MG63 (cell line): ENCODE measurements at regions not wholly inside any gene's neighbourhood (a gene's known extent, or its start where the extent isn't known, plus 50 kb on each side); places are given as distances from the start of the nearest gene placed in this dataset.
A peak's percentile ranks its signal among the peaks of the same experiment; 100 is the strongest.

Source experiments
- DNase-seq: peaks from one replicate; pipeline ENCODE4 v3.0.0-alpha.2; 2020
- H3K27me3 ChIP-seq: fragments of 250-450 bp; sonication (Bioruptor Pico); 2 replicates; pipeline ENCODE4 v1.5.1; 2020; ENCODE audit warnings: mild to moderate bottlenecking, moderate library complexity
- H3K36me3 ChIP-seq: fragments of 250-450 bp; sonication (Bioruptor Pico); 2 replicates; pipeline ENCODE4 v1.5.1; 2020; ENCODE audit warnings: mild to moderate bottlenecking, moderate library complexity
- H3K4me3 ChIP-seq: fragments of 250-450 bp; sonication (Bioruptor Pico); 2 replicates; pipeline ENCODE4 v1.5.1; 2020; ENCODE audit warnings: mild to moderate bottlenecking, moderate library complexity
- H3K9me3 ChIP-seq: fragments of 250-450 bp; sonication (Bioruptor Pico); 2 replicates; pipeline ENCODE4 v1.5.1; 2020; ENCODE audit warnings: mild to moderate bottlenecking, moderate library complexity

DNA sequence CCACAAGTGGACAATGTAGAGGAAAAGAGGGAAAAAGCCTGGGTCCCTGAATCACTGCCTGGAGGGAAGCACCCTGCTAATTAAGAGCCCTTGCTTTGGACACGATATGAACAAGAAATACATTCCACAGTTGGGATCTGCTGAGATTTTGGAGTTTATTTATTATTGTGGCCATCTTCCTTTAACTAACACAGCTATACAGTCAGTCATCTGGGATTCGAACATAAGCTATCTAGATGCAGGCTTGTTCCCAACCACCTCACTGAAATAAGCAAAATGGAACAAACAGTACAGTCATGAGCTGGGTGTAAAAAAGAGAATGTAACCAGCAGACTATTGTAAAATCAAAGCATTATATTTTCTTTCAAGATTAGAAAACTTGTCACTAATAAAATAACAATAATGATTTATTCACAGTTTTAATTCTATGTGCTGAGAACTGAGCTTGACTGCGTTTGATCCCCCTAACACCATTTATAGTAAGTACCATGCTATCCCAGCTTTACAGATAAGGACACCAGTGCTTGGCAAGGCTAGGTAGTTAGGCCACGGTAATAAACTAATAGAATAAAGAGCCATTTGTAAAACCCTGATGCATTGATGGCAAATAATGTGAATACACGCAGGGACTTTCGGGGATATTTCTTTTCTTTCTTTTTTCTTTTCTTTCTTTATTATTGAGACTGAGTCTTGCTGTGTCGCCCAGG lies 223.8 kb upstream of the KLF6 start:
- Histone ChIP-seq H3K27me3 (no peaks in the 10 kb centered on the region), H3K4me3 (no peak overlapping the region), H3K36me3 (no peaks in the 10 kb centered on the region), H3K9me3 (no peaks in the 10 kb centered on the region)
- DNase-seq = no peak

DNA sequence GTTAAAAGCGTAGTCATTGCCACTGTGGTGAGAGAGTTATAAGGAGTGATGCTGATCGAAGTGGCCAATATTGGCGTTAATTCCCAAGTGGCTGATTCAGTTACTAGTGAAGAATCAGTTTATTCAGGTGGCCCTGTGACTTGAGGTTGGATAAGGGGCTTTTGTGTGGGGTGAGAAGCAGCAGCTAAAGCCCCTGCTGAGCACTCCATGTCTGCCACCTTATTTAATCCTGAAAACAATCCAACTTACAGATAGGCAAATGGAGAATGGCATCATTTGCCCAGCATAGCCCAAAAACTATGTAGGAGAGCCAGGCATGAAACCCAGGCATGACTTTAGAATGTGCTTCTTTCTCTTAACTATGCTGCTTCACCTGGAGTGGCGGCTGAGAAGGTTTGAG lies 222.8 kb upstream of the KLF6 start:
- no peaks in the 10 kb centered on the region for H3K9me3 ChIP-seq
- H3K36me3 ChIP-seq = no peaks in the 10 kb centered on the region
- no peak for DNase-seq
- H3K27me3 ChIP-seq = no peaks in the 10 kb centered on the region
- H3K4me3 ChIP-seq = no peak overlapping the region

DNA sequence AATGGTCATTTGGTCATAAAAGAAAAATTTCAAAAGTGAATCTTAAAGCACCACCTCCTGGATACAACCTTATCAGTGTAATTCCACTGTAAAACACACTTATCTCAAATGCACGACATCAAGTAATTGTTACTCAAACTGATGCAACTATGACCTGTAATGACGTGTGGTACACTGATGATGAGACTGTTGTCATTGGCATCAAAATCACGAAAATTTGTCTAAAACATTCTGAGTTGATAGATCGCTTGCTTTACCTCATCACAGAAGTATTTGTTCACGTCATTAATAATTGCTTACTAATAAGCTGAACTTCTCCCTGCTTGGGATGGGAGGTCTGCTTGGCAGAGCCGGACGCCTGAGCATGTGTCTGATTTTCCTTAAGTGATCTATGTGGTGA lies 221.8 kb upstream of the KLF6 start:
- no peak for DNase-seq
- H3K27me3 ChIP-seq = no peaks in the 10 kb centered on the region
- no peaks in the 10 kb centered on the region for H3K36me3 ChIP-seq
- H3K9me3 ChIP-seq = no peaks in the 10 kb centered on the region; the same call in 1 of the 2 replicates
- H3K4me3 ChIP-seq = no peak overlapping the region

DNA sequence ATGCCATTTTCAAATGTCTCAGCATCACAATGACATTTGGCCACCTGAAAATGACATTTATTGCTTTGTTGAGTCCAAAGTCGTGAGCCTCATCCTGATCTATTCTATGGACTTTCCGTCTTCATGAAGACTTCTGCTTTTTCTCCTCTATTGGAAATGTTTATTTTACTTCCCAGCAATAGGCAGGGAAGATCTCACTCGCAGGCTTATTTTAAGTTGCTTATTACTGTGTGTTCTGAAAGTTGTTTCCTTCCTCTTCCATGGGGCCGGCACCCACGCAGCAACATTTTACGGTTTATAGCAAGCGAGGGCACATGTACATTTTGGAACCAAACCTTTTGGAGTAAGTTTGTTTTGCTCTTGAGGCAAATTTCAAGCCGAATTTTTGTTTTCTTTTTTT lies 221.0 kb upstream of the KLF6 start:
- DNase-seq = no peak
- Histone ChIP-seq H3K4me3 (no peak overlapping the region), H3K27me3 (no peaks in the 10 kb centered on the region)

DNA sequence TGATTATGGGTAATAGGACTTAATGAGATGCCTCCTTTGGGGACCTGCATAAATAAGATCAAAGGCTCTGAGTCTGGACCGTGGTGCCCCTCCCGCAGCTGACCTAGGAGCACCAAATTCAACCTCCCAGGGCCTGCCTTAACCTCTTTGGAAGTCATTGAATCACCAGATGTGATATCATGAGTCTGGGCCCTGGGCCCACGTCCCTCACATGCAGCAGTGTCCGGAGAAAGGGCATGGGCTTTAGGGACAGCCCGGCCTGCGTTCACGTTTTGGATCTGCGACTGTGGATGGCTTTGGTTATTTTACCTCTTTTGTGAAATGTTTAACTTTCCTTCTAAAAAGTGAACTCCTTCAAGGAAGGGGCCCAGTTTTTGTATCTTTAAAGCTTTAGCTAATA lies 220.0 kb upstream of the KLF6 start:
- no peak for DNase-seq
- Histone ChIP-seq H3K4me3 (no peak overlapping the region), H3K36me3 (no peaks in the 10 kb centered on the region), H3K9me3 (peaks cover under 1% of the 10 kb centered on the region), H3K27me3 (no peaks in the 10 kb centered on the region)

More for the DNA sequence above, 221.0 kb upstream of the KLF6 start:
- Histone ChIP-seq H3K9me3 (no peaks in the 10 kb centered on the region; the same call in 1 of the 2 replicates), H3K36me3 (no peaks in the 10 kb centered on the region)

DNA sequence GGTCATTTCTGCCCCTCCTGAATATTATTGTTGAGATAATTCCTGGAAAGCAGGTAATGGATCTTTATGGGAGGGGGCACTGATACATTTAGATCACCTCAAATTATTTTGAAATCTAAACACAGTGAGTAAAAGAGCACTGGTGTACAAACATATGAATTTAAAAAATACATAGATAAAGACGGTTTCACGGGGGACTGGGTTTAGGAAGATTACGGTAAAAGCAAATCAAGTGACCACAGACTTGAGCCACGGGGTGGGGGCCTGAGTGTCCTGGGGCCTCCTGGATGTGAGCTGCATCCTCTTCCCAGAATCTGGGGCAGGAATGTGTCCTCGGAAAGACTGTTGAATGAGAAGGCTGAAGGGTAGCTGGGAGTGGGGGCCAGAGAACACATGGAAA lies 219.1 kb upstream of the KLF6 start:
- Histone ChIP-seq H3K9me3 (peaks cover 3% of the 10 kb centered on the region), H3K4me3 (no peak overlapping the region), H3K36me3 (no peaks in the 10 kb centered on the region), H3K27me3 (no peaks in the 10 kb centered on the region)
- no peak for DNase-seq

DNA sequence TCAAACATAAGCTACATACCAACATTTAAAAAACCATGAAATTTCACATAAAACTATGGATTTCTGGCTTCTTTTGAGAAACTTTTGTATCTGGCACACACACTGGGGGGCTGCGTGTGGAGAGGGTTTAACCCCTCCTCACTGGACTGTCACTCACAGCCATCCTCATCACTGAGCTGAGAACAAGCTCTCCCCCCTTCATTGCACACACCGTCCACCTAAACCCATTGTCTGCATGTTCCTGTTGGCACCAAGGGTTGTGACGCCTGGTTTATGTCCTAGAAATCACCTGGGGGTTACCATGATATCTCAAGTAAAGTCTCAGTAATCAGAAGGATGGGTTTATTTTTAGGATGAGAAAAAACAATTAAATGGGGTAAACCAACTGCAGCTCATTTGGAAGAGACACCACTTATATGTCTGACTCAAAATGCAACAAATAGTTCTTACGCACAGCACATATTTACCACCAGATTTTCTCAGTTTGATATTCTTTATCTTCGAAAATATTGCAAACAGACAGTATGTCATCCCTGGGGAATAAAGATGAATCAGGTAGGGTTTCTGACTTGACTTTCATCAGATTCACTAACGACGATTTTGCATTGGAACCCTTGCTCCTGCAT lies 218.5 kb upstream of the KLF6 start:
- Histone ChIP-seq H3K27me3 (no peaks in the 10 kb centered on the region), H3K9me3 (peaks cover 3% of the 10 kb centered on the region), H3K4me3 (no peak overlapping the region), H3K36me3 (no peaks in the 10 kb centered on the region)
- DNase-seq = no peak

DNA sequence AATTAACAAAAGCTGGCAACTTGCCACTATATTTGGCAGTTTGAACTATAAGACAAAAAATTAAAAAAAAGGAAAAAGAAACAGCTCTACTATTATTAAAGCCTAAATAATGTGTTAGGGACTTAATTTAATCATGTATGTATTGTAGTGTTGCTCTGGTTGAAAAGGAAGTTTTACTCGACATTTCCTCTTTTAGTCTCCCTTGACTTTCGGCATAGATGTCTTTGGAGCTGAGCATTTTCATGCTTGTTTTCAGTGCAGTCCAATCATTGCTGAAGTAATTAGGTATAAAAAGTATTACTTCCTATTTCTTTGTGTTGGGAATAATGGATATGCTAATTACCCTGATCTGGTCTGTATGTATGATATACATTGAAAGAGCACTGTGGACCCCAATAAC lies 216.8 kb upstream of the KLF6 start:
- Histone ChIP-seq H3K36me3 (no peaks in the 10 kb centered on the region), H3K9me3 (peaks cover 3% of the 10 kb centered on the region), H3K4me3 (no peak overlapping the region), H3K27me3 (no peaks in the 10 kb centered on the region)
- DNase-seq = no peak

DNA sequence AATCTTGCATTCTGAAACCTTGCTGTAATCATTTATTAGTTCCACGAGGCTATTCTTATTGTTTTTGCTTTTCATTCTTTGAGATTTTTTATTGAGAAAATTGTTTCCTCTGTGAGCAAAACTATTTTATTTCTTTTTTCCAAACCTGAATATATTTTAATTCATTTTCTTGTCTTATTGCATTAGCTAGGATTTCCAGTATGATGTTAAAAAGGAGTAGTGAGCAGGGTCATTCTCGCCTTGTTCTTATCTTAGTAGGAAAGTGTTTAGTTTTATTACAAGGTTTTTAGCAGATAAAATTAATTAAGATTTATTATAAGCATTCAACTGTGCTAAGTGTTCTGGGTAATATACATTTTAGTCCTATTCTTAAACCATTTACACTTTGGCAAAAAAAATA lies 214.6 kb upstream of the KLF6 start:
- Histone ChIP-seq H3K27me3 (no peaks in the 10 kb centered on the region), H3K36me3 (no peaks in the 10 kb centered on the region), H3K4me3 (no peak overlapping the region), H3K9me3 (peaks cover 3% of the 10 kb centered on the region)
- DNase-seq = no peak

DNA sequence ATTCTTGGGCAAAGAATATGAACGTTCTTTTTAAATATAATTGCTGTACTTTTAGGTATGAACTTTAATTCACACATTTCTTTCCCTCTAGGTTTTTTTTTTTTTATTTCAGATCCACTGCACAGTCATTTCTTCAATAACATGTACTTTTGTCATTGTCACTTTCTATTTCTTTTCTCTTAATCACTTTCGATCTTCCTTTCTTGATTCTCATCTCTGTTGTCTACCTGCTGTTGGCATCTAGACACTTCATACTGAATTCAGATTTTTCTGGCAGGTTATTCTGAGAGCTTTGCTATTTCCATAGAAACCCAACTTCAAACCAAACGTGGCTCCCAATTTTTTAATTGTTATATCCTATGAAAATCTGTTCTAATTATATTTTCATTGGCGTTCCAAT lies 211.7 kb upstream of the KLF6 start:
- Histone ChIP-seq H3K36me3 (no peaks in the 10 kb centered on the region), H3K4me3 (no peak overlapping the region), H3K27me3 (no peaks in the 10 kb centered on the region), H3K9me3 (peaks cover 3% of the 10 kb centered on the region; the same call in 1 of the 2 replicates)
- no peak for DNase-seq

DNA sequence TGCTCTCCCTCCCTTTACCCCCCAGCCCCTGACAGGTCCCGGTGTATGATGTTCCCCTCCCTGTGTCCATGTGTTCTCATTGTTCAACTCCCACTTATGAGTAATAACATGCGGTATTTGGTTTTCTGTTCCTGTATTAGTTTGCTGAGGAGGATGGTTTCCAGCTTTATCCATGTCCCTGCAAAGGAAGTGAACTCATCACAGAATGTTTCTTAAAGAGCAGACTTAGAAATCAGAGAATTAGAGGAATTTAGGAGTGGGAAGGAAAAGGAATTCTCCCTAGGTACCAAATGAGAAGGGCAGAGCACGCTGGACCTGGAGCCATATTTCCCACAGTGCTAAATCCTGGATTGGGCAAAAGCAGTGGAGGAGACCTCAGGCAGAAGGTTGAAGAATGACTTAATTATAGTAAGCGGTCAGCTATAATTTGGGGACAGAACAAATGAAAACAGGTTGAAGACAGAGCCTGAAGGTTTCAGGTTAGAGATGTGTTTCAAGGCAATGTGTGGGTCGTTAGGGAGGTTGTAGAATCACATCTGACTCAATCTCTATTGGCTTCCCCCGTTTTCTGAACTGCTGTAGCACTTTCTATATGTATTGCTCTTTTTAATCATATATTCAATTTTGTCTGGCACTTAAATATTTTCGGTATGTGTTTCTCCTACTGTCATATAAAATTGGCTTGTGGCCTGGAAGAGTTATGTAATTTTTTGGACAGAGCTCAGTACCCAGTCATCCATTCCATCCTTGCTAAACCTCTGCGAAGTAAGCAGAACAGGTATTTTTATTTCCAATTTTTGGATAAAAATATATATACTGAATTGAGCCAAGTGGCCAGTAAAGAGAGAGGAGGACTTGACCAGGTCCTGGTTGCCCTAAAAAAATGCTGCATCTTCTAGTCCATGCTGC lies 210.5 kb upstream of the KLF6 start:
- Histone ChIP-seq H3K9me3 (peaks cover 3% of the 10 kb centered on the region; the same call in 1 of the 2 replicates), H3K27me3 (no peaks in the 10 kb centered on the region), H3K36me3 (no peaks in the 10 kb centered on the region), H3K4me3 (no peak overlapping the region)
- no peak for DNase-seq

DNA sequence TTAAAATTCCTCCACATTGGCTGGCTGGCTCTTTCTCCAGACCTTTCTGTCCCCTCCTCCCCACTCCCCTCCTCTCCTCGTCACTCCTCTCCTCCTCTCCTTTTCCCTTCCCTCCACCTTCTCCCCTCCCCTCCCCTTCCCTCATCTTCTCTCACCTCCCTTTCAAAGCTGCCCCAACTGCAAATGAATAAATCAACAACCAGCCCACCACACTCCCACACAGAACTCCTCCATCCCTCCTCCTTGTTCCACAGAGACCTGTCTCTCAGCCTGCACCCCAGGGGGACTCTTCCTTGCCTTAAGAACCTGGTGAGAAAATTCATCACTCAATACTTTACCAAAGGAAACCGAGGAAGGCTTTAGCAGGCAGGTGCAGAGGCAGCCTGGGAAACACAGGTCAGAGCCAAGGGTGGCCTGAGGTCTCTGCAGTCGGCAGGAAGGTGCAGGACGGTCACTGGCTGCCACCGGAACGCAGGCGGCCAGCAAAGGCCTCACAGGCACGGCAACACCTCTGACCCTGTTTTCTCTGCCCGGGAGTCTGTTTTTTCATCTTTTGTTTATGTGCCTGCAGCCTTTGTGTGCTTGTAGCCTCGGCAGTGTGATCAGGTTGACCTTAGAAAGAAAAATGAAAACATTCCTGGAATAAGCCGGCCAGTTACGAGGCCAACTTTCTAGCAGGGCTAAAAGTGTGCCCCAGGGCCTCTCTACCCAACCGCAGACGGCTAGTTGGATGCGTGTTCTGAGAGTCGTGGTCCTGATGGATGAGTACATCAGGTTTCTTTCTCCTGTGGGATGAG lies 207.6 kb upstream of the KLF6 start:
- Histone ChIP-seq H3K27me3 (no peaks in the 10 kb centered on the region), H3K4me3 (no peak overlapping the region), H3K9me3 (no peaks in the 10 kb centered on the region), H3K36me3 (no peaks in the 10 kb centered on the region)
- DNase-seq = no peak

DNA sequence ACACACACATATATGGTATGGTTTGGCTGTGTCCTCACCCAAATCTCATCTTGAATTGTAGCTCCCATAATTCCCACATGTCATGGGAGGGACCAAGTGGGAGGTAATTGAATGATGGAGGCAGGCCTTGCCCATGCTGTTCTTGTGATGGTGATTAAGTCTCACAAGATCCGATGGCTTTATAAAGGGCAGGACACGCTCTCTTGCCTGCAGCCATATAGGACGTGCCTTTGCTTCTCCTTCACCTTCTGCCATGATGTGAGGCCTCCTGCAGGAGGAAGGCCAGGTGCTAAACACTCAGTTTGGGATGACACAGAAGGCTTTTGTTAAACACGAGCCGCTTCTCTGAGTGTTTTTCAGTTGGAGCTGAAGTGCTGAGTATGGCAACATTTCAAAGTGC lies 205.3 kb upstream of the KLF6 start:
- no peaks in the 10 kb centered on the region for H3K36me3 ChIP-seq
- no peaks in the 10 kb centered on the region for H3K9me3 ChIP-seq
- H3K4me3 ChIP-seq = no peak overlapping the region
- no peaks in the 10 kb centered on the region for H3K27me3 ChIP-seq
- no peak for DNase-seq

DNA sequence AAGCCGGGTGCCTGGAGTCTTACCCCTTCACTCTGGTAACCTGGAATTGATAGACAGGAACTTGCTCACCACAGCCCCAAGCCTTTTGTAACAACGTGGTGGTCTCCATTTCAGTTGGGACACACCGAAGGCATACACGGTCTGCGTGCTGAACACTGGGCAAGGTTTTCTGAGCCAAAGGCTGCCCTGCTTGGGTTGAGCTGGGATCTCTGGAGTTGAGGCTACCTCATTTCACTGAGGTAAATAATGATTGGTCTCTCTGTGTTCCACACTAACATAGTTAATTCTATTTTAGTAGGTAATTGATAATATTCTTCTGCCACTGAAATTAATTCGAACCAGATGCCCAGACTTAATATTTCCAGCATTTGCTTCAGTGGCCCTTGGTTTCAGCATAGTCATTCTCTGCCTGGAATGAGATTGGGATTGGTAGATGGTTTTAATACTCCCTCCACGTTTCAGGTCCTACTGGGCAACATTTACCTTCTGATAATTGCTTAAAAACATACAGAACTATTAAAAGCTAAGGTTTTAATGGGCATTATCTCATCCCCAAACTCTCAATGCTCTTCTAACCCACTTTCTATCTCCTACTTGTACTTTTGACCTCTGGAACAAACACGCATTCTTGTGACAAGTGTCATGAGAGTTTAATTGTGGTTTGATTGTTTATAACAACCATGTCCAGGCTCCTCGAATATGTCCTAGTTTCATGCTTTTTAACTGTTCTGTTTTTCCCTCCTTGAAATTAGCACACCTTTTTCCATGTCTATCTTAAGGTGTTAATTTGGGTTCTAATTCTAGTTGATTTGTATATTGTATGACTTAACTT lies 202.3 kb upstream of the KLF6 start:
- no peak for DNase-seq
- H3K36me3 ChIP-seq = no peaks in the 10 kb centered on the region
- H3K4me3 ChIP-seq = no peak overlapping the region
- H3K9me3 ChIP-seq = peaks cover 2% of the 10 kb centered on the region; the same call in 1 of the 2 replicates
- no peaks in the 10 kb centered on the region for H3K27me3 ChIP-seq

DNA sequence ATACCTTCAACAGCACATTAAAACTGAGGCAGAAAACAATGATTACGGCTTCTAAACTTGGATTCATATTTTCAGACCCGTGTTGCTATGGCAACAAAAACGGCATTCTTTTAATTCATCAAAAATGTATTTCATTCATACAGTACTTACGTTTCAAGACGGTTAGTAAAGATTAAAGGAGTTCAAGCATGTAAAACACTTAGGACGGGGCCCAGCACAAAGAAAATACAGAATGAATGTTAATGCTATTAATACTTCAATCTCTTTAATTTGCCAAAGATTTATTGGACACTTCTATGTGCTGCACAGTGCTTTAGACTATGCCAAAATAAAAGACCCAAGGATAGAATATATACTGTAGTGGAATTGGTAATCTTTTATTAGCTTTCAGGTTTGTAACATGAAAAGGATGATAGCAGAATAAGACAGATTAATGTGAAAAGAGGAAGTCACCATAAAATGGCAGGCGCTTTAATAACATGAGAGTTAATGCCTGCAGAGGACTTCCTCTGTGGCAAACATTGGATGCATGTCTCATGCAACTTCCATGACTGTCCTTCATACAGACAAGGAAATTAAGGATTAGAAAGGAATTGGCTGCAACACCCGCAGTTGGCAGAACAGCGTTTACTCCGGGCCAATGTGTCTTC lies 201.6 kb upstream of the KLF6 start:
- Histone ChIP-seq H3K9me3 (peaks cover 2% of the 10 kb centered on the region; the same call in 1 of the 2 replicates), H3K4me3 (no peak overlapping the region), H3K27me3 (no peaks in the 10 kb centered on the region), H3K36me3 (no peaks in the 10 kb centered on the region)
- peak; percentile 46 for DNase-seq
